Keratinocyte (primary cell): ENCODE measurements at regions not wholly inside any gene's neighbourhood (a gene's known extent, or its start where the extent isn't known, plus 50 kb on each side); places are given as distances from the start of the nearest gene placed in this dataset.

Experiments
- CTCF ChIP-seq, 3 experiments: IDR thresholded peaks in 1 of 3; conservative IDR thresholded peaks in 1 of 3; optimal IDR thresholded peaks in 1 of 3; 2 replicates in 2 of 3; 3 replicates in 1 of 3; pipeline versions ENCODE3 to v1.5.1; 2011; ENCODE audit warnings: low read length in 3 of 3, mild to moderate bottlenecking in 3 of 3, moderate library complexity in 2 of 3, control low read depth in 1 of 3, inconsistent platforms in 1 of 3; ENCODE audit not compliant: insufficient read depth in 2 of 3; ENCODE audit errors: extremely low read depth in 1 of 3
- EZH2 ChIP-seq: IDR thresholded peaks from one replicate; pipeline ENCODE4 v1.6.1; 2012; ENCODE audit warnings: inconsistent platforms, mild to moderate bottlenecking, low read length, moderate library complexity

- TF ChIP-seq CTCF (optimal IDR thresholded peaks at IDR 0.05 in 1 of 3, IDR thresholded peaks at IDR 0.05 in 1 of 3, conservative IDR thresholded peaks at IDR 0.05 in 1 of 3; ENCODE audit: extremely low read depth in 1 of 3, insufficient read depth in 2 of 3, low read length in 3 of 3) (no peak), EZH2 (no peak)
Measured at GRCh38 chr2:2707206-2707991, 376.3 kb upstream of the MYT1L start.
